Stromal cell of bone marrow (primary cell): ENCODE measurements at regions not wholly inside any gene's neighbourhood (a gene's known extent, or its start where the extent isn't known, plus 50 kb on each side); places are given as distances from the start of the nearest gene placed in this dataset.
A peak's percentile ranks its signal among the peaks of the same experiment; 100 is the strongest.

Experiments
- DNase-seq: peaks from one replicate; pipeline ENCODE4 v3.0.0-alpha.2; 2012; ENCODE audit warnings: low read depth

DNA sequence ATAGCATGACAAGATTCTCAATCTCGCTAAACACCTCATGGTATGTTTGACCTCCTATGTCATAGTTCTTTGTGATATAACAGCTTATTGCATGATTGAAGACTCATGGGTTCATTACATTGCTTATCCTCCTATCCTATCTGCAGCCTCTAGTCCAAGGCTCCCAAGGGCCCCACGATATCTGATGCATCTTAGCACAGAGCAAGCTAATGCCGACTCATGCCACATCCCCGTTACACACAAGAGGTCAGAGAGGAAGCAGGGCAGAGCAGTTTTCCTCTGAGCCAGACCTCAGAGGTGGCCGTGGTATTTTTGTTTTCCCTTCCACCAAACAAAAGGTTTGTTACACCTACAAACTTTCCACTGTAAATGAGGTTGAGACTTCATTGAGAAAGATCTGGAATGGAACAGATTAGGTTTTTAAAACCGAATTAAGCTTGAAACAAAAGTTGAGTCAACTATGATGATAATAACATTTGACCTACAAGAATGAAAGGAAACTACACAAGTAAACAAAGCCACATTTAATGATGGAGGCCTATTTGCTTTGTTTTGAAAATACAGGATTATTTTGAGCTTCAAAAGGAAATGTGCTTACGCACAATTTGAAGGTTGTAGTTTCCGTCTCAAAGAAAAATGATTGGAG is 133.9 kb upstream of the MYLIP start:
- no peak for DNase-seq

DNA sequence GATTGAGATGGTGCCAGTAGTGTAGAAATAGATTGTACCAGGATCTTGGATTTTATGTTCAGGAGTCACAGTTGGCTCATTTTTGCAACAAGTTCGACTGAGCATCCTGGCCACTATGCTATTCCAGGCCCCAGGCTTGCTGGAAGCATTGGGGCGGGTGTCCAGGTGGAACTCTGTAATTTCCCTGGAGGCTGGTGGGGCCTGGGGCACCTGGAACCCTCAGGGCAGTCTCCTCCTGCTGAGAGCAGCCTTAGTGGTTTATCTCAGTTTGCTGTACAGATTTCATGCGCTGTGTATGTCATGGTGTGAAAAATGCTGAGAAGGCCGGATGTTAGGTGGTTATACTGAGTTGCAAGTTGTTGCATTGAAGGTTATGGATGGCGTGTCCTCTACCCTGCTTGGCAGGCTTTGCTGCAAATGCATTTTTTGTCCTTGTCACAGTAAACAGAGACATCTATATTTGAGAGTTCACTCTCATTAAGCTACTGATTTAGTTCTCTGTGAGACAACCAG is 135.1 kb upstream of the MYLIP start:
- DNase-seq, result no peak

DNA sequence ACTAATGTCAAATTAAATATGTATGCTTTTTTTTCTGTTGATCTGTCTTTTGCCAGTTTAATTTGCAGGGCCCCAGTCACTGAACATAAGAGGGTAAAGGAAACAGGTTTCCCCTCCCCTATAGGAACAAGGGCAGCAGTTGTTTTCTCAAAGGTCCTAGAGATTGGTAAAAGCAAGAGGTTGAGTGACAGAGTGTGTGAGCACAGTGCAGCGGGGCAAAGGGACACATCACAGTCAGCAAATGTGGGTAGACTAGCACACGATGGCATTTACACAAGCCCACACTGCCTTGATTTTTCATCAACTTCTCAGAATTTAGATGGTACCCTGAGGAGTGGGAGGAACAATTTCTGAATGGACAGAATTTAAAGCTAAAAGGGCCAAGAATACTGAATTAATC is 138.7 kb upstream of the MYLIP start:
- no peak for DNase-seq

DNA sequence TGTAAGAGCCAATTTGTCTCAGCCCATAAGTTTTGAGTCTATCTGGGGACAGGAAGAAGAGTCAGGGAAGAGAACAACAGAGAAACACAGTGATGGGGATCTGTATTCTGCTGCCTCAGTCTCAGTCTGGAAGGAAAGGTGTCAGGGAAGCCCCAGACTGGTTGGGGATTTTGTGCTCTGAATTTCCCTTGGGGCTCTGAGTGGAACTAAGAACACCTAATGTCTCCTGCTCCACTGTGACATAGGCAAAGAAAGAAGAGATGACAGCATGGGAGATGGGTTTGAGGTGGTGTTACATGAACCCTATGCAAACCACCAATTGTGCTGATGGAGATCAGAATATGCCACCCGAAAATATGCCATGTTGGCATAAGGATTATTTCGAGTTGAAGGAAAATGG is 139.5 kb upstream of the MYLIP start:
- no peak for DNase-seq

DNA sequence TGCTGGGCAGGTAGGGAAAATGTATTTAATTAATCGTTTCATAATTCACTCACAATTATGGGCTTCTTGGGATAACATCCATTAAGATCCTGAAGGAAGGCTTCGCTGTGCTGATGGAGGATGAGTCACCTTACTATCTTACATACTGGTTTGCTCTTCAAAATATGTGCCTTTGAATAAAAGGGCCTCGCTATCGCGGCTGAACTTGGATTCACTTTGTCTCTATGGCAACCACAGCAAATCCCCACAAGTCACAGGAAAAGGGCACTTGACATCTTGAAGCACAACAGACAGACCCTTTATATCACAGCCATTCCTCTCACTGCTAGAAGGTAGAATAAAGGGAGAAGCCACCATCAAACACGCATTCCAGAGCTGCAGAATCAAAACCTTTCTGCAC is 141.3 kb upstream of the MYLIP start:
- DNase-seq, result no peak

DNA sequence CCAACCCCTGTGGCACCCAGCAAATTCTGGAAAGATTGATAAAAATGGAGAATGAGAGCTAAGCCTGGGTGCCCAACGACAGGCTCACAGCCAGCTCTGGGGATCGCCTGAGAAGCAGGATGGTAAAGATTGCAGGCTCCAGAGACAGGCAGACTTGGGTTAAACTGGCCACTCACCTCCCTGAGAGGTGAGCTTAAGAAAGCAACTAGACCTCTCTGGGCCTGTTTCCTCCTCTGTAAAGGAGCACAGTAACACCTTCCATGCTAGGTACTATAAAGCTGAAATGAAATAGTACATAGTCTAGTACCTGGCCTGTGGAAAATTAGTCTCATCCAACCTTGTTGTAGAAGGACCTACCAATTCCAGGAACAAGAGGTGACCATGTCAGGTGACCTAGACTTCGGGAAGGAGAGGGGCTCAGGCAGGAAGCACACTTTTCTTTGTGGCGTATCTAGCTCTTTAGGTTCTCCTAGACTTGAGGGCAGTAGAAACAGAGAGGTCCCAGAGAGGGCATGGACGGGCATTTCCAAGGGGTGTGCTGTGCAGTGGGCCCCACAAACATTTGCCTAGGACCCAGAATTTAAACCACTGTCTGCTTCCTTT is 142.8 kb upstream of the MYLIP start:
- DNase-seq, result no peak

DNA sequence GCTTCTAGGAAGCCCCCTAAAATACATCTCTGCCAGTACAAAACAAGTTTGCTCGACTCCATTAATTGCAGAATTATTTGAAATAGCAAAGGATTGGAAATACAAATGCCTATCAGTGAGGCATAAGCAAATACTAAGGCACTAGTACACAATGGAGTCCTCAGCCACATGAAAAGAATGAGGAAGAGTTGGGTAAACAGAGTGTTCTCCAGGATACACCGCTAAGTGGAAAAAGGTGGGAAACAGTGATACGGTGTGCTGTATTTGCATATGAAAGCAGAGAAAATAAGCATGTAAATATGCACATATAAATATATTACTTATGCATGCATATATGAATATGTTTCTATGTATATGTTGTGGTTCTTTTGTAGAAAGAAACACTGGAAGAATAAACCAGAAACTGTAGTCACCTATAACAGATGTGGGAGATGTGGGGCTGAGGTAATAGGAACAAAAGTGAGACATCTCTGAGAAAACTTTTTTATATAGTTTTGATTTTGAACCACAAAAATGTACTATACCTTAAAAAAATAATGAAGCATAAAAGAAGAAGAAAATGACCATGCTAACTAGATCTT is 143.4 kb upstream of the MYLIP start:
- DNase-seq, result no peak

DNA sequence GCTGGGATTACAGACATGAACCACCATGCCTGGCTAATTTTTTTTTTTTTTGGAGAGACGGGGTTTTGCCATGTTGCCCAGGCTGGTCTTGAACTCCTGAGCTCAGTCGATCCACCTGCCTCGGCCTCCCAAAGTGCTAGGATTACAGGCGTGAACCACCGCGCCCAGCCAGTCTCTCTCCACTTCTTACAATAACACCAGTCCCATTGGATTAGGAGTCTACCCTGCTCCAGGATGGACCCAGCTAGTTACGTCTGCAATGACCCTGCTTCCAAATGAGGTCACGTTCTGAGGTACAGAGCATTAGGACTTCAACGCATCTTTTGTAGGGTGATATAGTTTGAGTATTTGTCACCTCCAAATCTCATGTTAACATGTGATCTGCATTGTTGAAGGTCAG is 146.9 kb upstream of the MYLIP start:
- DNase-seq, result no peak

DNA sequence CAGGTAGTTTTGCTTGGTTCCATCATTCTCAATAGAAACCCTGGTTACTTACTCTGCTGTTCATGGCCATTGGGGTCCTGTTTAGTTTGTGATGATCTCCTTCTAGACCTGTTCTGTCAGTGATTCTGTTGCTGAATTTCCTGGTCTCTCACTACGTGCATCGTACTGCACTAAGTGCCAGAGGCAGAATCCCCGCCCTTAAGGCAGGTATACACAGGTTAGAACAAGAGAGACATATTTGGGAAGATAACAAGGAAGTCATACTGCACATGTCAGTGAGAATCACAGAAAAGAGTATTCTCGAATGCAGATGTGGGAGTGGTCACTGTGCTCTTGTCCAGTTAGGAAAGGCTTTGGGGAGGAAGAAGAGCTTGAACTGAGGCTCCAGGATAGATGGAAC is 148.1 kb upstream of the MYLIP start:
- DNase-seq, result no peak

DNA sequence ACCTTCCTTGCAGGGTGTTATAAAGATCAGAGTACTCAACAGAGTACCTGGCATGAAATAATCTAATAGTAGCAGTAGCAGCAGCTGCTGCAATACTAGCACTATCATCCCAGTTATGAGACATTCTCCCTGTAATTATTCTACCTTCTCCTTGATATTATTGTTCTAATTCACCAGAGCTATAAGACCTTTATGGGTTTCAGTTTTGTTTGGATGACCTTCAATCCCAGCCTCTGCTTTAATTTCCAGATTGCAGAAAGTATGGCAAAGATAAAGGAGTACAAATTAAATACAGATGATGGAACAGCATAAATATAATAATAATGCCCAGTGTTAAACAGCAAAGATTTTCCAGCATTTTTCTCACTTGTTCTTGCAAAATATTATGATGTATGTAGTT is 150.5 kb upstream of the MYLIP start:
- DNase-seq, result no peak

DNA sequence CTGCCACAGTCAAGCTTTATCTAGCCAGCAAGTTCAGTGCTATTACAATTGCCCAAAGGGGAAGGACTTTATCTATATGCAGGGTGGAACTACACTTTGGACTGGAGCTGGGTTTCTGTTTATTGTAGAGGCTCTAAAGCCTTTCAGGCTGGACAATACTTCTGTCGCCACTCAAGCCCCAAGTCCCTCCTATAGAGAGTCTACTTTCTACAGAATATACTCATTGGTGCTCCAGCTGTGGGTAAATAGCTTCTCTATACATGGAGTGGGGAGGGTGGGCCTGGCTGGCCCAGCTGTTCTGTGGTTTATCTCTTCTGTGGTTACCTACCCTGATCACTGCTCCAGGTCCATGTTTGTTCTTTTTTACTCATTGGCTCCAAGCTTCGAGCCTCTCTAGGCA is 151.8 kb upstream of the MYLIP start:
- DNase-seq, result no peak

DNA sequence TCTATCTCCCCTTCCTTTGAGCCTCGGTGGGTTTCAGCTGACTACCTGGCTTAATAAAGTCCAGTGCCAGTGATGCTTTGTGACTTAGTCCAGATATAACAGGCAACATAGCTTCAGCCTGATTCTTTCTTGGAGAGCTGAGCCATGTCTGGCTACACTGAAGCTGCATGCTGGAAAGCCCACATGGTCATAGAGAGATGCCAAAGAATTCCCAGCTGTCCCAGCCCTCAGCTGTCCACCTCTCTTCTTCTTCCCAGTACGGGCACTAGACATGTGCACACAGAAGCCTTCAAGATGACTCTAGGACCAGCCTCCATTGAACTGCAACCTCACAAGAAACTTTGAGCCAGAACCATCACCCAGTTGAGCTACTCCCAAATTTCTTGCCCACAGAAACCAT is 154.1 kb upstream of the MYLIP start:
- DNase-seq, result no peak

DNA sequence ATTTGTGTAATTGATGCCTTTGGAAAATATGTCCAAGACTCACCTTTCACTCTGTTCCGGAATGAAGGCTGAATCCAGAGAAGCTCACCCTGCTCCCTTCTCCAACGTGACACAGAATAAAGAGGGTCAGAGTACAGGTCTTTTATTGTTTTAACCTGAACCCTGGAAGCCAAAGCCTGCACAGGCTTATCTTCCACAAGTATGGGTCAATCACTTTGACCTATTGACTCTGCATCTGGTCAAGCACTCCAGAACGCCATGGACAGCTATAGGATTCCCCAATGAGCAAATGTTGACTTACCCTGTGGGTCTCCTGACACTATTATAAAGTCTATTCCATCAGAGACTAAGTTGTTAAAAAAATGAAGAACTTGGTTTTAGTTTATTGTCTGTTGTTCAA is 158.4 kb upstream of the MYLIP start:
- no peak for DNase-seq

DNA sequence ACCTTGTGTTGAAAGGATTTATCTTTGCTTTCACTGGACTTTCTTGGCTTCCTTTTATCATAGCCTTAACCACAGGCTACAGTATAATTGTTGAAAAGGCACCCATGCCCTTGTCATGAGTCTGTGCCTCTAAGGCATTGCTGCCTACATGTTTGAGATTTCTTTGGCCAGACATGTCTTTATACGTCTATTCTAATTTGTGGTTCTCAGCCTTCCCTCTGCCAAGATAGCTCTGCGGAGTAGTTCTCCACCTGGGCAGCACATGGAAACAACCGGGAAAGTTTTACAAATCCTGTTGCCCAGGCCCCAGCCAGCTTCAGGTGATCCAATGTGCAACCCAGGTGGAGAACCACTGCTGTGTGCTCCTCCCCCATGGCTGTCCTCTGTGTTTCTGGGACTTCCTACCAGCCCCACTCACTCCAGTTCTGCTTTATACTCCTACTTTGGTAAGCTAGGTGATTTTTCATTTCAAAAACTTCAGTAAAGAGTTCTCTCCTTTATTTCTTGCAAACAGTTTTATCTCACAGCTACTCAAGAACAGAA is 159.6 kb upstream of the MYLIP start:
- DNase-seq, result no peak

DNA sequence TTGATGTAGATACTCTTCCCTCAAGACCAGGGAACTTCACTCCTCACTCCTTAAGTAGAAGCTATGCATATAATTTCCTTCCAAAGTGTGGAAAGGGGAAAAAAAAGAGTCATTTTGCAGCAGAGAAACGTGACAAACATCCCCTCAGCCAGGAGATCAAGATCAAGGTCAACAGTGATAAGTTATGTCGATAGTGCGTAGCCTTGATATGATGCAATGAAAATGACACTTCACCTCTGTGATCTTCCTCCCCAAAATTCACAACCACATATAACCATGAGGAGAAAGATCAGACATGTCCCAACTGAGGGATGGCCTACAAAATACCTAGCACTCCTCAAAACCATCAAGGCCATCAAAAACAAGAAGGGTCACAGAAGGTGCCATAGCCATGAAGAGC is 160.4 kb upstream of the MYLIP start:
- no peak for DNase-seq

DNA sequence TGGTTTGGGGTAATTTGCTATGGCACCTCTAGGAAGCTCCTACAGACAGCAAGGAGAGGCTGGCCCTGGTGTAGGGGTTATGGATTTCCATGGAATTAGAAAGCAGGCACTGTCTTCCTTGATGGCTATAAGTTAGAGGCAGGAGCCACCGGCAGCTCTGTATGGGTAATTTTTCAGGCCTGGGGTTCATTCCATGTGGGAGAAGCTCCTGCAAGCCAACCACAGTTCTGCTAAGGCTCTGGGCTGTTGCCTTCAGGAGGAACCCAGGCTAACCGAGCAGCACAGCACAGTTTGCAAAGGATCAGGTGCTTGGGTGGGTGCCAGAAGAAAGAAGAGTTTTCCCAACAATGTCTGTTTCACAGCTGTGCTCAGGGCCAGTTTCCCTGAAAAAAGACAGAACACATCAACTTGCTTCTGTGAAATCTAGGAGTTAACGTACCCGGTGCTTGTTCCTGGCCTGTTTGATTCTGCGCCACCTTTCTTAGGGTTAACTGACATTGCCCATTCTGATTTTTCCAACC is 162.8 kb upstream of the MYLIP start:
- no peak for DNase-seq

DNA sequence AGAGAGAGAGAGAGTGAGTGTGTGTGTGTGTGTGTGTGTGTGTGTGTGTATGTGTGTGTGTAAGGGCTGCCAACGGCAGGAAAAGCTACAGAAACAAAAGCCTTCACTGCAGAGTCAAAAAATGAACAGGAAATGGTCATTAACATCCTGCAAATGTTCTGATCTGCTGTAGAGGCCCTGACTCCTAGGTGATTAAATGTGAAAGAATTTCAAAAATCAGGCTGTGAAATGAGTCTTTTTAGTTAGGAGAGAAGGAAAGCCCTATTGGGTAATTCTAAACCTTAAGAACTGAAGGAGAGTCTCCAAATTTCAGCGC is 166.5 kb upstream of the MYLIP start:
- peak; percentile 28 for DNase-seq

DNA sequence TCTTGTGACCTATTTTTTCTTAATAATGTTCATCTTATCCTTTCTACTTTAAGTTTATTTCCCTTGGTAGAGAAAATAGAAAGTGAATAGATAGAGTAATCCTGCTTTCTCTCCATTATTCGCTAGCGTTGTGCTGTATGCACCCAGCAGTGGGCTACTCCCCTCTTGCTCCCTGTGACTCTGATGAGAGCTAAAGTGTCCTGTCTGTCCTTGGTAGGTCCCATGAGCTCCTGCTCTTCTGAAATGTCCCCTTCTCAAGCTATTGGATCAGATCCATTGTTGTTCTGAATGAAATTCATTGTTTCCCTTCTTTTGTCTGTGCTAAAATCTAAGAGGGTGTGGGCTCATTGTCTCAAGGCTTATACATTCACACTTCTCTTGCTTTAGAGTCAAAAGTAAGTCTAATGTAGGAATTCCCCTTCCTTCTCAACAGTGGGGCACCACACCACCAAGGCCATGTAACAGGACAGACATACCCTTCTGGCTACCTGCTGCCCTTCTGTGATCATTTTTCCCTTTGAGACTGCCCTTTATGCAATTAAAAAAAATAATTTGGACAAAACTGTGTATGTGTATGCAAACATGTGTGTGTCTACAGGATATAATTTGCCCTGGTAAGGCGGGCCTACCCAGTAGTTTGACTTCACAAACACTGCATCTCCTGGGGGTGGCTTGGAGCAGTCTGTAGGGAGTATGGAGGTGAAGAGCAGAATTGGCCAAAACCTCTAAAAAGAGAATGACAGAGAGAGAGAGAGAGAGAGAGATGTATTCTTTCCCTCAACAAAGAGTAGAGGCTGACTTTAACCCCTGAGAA is 167.0 kb upstream of the MYLIP start:
- no peak for DNase-seq

DNA sequence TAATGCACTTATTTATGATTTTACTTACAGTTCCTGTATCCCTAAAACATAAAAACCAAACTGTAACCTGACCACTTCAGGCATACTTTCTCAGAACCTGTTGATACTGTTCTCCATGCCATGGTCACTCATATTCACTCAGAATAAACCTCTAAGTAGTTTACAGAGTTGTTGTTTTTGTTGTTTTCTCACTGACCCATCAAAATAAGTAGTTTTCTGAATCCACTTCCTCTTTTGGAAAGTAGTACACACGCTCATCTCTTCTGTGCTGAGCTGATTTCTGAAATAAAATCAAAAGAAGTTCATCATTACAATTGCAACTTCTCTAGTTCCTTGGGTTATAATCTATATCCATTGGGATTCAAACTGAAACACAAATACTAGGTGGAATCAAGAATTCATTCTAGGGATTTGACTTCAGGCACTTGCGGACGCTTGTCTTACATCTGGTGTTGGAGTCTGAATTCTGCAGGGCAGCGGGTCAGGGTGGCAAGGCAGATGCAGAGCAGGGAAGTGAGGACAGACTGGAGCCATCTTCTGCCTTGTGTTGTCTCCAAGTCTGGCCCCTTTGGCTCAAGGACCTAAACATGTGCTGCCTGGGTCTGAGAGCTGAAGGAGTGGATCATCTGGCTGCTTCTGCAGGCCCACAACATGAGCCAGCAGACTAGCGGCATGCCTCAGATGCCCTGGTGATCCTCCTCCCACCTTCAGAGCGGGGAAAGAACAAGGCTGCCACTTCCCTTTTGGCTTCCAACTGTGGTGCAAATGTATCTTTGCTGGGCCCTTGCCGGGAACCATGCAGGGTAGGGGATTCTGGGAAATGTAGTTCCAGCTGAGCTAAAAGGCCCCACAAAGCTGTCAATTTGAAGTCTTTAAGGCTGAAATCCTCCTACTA is 167.9 kb upstream of the MYLIP start:
- no peak for DNase-seq

DNA sequence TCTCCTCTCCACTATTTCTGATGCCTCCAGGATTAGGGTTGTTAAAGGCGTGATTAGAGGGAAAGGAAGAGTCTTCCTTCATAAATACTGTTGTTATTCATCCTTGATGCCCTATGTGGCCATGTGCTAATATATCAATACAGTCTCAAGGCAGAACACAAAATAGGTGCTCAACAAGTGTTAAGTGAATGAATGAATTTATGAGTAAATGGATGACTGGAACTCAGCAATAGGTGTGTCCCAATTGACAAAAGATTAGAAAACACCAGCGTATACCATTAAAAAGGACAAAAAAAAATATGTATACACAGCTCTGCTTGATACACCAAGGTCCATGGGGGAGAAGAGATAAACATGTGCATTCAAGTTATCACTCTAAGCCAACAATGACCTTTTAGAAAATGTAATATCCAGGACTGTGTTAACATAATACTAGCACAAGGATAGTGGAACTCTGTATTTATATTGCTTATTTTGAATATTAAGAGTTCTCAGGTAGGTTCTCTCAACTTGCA is 171.2 kb upstream of the MYLIP start:
- no peak for DNase-seq
